Activated CD8-positive, alpha-beta memory T cell treated with anti-CD3 and anti-CD28 coated beads, Interleukin-2, amount 10 ng/mL, durations not matched to agents 7 days and 5 days (primary cell): ENCODE measurements at regions not wholly inside any gene's neighbourhood (a gene's known extent, or its start where the extent isn't known, plus 50 kb on each side); places are given as distances from the start of the nearest gene placed in this dataset.
"Not testable (repeated sequence)": the region's sequence is repeated elsewhere in the genome, so short reads cannot be mapped to it uniquely, and the experiment has no call there.

ENCODE experiments used
- ATAC-seq: fragments of 150-1000 bp; cut with Tn5 transposase; one replicate; pipeline ENCODE4 v1.10.0; 2021; ENCODE audit warnings: moderate library complexity
- CTCF ChIA-PET: fragments of 350-600 bp; sonication (Branson Sonifier 250); formaldehyde crosslinking; loops from one replicate; lab custom pipeline; 2021; ENCODE audit warnings: antibody characterized with exemption; lab: Charles Lee
- DNase-seq: peaks from one replicate; pipeline ENCODE4 v3.0.0-alpha.2; 2020
- H3K27ac Mint-ChIP-seq: one replicate; pipeline ENCODE4 v1.8.0; 2021; ENCODE audit warnings: mild to moderate bottlenecking, mixed read lengths
- H3K27me3 Mint-ChIP-seq: one replicate; pipeline ENCODE4 v1.8.0; 2021; ENCODE audit warnings: mixed read lengths
- H3K36me3 Mint-ChIP-seq: one replicate; pipeline ENCODE4 v1.8.0; 2021; ENCODE audit warnings: mild to moderate bottlenecking, mixed read lengths
- H3K4me1 Mint-ChIP-seq: one replicate; pipeline ENCODE4 v1.8.0; 2021; ENCODE audit warnings: mixed read lengths
- H3K4me3 Mint-ChIP-seq: one replicate; pipeline ENCODE4 v1.8.0; 2021; ENCODE audit warnings: mild to moderate bottlenecking, moderate library complexity, mixed read lengths
- H3K9me3 Mint-ChIP-seq: one replicate; pipeline ENCODE4 v1.8.0; 2022; ENCODE audit warnings: low read depth, mixed read lengths

DNA sequence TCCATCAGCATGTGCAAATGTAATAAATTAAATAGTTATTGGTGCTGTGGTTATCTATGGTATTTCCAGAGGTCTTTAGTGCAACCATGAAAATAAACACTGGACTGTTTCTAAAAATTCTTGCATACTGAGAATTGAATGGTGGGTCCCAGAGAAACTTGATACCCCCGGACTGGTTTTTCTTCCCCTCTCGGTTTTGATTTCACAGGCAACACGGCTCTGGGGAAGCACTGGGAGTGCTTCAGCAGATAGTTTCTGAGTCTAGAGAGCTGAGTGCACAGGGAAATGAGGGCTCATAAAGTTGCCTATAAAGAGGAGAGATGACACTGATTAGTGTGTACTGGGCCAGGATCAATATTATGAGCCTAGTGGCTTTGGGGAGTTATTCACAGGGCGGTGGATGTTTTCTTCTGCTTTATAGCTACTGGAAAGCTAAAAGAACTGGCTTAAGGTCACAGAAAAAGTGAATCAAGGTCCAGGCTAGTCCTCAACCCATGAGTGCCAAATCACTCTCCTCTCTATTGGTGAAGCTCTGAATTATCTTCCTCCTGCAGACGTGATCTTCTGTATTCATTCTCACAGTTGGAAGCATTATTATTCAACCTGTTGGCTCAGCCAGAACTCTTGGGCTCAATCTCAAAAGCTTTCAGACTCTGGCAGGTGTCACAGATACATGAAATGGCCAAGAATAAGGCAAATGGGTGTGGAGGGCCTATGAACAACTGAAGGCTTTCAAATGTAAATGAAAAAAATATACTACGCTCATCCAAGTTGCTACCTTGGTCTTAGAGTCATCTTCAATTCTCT is 170.2 kb upstream of the HMHB1 start:
- DNase-seq (no peak), ATAC-seq (no peak)
- Mint-ChIP-seq H3K4me3 (no peak overlapping the region), H3K9me3 (no peaks in the 10 kb centered on the region), H3K36me3 (no peaks in the 10 kb centered on the region), H3K27me3 (no peaks in the 10 kb centered on the region), H3K4me1 (no peaks in the 10 kb centered on the region), H3K27ac (no peak overlapping the region)
- CTCF ChIA-PET = no interaction called here

DNA sequence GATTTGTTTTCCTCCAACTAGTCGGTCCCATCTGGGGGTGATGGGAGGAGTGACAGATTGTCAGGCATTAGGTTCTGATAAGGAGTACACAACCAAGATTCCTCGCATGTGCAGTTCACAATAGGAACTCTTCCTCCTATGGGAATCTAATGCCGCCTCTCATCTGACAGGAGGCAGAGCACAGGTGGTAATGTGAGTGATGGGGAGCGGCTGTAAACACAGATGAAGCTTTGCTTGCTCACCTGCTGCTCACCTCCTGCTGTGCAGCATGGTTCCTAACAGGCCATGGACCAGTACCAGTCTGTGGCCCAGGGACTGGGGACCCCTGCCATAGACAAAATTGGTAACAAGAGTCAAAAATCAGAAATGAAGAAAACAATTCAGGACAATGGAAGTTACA is 173.3 kb upstream of the HMHB1 start:
- peaks cover 3% of the 10 kb centered on the region for H3K36me3 Mint-ChIP-seq
- ATAC-seq = no peak
- H3K27me3 Mint-ChIP-seq = no peaks in the 10 kb centered on the region
- H3K4me1 Mint-ChIP-seq = no peaks in the 10 kb centered on the region
- CTCF ChIA-PET = no interaction called here
- H3K4me3 Mint-ChIP-seq = no peak overlapping the region
- H3K9me3 Mint-ChIP-seq = no peaks in the 10 kb centered on the region
- H3K27ac Mint-ChIP-seq = no peak overlapping the region
- no peak for DNase-seq

DNA sequence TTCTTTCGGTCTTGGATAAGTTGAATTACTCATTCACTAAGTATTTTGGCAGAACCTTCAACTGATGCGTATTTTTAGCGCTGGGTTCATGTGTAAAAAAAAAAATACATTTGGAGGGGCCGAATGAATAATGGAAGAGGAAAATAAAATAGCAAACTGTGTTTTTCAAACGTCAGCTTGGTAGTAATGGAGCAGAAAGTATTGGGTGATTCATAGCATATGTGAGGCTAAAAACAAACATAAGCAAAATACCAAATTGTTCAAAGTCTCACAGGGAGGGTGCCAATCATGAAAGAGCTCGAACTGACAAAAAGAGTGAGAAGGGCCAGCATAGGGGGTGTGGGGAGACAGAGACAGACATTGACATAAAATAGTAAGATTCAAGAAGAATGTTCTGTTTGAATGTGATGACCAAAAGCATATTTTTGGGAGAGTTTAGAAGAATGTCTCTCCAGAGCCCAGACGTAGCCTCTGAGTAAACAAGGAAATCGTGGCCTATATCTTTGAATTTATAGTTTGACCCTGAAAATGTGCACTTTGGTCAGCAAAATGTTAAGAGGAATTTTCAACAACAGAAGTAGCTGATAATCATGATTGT is 174.9 kb upstream of the HMHB1 start:
- DNase-seq (no peak), ATAC-seq (no peak)
- H3K4me1 Mint-ChIP-seq = no peaks in the 10 kb centered on the region
- no peaks in the 10 kb centered on the region for H3K27me3 Mint-ChIP-seq
- no peak overlapping the region for H3K27ac Mint-ChIP-seq
- peaks cover 3% of the 10 kb centered on the region for H3K36me3 Mint-ChIP-seq
- H3K4me3 Mint-ChIP-seq = no peak overlapping the region
- H3K9me3 Mint-ChIP-seq = no peaks in the 10 kb centered on the region
- CTCF ChIA-PET = interaction anchor here (1.0 kb wide), 1 partner anchor 24 kb away, joined by 3 read pairs; no protein-coding TSS in a partner anchor

DNA sequence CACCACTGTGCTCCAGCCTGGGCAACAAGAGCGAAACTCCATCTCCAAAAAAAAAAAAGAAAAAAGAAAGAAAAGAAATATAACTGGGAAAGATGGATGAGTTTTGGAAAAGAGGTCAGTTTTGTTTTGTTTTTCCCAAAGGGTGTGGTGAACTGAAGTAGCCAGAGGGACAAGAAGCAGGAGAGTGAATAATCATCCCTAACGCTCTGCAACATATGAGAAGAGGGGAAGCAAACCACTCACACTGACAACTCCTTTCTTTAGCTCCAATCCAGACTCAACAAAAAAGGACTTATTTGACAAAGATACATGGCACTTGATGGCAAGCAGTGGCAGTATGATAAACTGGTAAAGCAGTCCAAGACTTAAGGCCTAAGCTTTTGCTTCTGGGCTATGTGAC is 176.1 kb upstream of the HMHB1 start:
- H3K27me3 Mint-ChIP-seq = no peaks in the 10 kb centered on the region
- H3K4me1 Mint-ChIP-seq = no peaks in the 10 kb centered on the region
- ATAC-seq (no peak), DNase-seq (no peak)
- H3K36me3 Mint-ChIP-seq = peaks cover 3% of the 10 kb centered on the region
- H3K4me3 Mint-ChIP-seq = no peak overlapping the region
- CTCF ChIA-PET = no interaction called here
- no peaks in the 10 kb centered on the region for H3K9me3 Mint-ChIP-seq
- H3K27ac Mint-ChIP-seq = no peak overlapping the region

DNA sequence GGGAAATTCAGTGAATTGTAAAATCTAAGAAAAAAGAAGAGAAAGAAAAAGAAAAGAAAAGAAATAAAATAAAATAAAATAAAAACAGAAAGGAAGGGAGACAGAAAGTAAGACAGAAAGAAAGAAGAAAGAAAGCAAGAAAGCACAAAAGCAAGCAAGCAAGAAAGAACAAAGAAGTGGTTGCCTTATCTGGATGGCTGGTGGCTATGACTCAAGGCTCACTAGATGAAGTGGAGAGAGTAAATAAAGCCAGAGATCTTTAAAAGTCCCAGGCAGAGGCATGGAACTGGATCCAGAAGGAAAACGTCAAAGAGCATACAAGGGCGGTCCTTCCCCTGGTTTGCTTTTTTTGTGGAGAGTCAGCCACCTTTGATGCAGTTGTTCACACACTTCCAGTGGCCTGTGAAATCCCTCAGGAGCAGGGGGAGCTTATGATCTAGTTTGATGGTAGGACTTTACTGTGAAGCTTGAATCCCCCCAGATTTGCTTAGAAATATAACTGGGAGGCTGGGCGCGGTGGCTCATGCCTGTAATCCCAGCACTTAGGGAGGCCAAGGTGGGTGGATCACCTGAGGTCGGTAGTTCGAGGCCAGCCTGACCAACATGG is 176.7 kb upstream of the HMHB1 start:
- CTCF ChIA-PET = no interaction called here
- Mint-ChIP-seq H3K27ac (no peak overlapping the region), H3K27me3 (no peaks in the 10 kb centered on the region), H3K9me3 (no peaks in the 10 kb centered on the region), H3K4me1 (peaks cover 4% of the 10 kb centered on the region), H3K4me3 (no peak overlapping the region), H3K36me3 (peaks cover 3% of the 10 kb centered on the region)
- ATAC-seq = no peak
- DNase-seq = no peak

DNA sequence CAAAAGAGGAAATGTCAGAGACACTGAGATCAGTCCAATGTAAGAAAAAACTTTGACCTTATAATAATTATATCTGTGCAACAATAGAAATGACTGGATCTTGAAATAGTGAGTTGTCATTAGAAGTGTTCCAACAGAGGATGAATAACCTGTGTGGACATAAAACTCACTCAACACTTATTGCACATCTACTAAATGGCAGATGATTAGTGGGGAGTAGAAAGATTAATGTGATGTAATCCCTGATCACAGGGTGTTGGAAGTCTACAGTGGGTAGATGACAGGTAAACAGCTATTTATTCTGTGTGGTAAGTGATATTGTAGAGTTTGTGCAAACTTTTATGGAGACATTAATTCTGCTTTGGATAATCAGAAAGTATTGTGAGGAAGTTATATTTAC is 177.3 kb upstream of the HMHB1 start:
- no peak for DNase-seq
- no peak for ATAC-seq
- Mint-ChIP-seq H3K36me3 (peaks cover 3% of the 10 kb centered on the region), H3K27me3 (no peaks in the 10 kb centered on the region), H3K4me3 (no peak overlapping the region), H3K4me1 (peaks cover 9% of the 10 kb centered on the region), H3K27ac (no peak overlapping the region), H3K9me3 (no peaks in the 10 kb centered on the region)
- CTCF ChIA-PET = no interaction called here

DNA sequence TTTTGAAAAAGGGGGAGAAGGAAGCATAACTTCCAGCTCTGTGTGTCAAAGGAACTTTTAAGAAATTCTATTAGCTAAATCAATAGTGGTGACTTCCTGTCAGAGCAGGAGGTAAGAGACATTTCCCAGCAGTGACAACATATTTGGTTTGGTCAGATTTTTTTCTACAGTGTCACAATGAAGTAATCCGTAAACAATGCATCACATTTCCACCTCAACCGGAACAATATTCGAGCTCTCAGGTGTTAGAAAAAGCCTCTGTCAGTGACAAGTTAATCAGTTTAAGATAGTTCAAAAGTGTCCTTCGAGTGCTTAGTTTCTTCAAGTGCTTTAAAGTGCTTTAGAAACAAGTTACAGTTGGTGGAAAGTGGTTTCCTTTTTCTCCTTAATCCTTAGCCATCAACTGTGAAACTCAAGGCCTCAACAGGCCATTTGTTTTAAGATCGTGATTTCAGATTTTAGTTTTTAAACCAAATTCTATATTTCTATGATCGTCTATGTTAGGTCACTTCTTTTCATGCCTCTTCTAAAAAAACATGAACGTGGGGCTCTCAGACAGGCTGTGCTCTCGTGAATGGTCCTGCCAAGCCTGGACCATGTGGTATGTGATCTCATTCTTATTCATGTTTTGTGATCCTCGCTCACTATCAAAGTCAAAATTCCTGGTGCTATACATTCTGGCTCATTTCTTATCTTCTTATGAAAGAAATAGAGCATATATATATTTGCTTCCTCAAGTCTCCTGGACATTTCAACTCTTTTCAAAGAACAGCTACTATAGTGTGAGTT is 181.9 kb upstream of the HMHB1 start:
- CTCF ChIA-PET = interaction anchor here (1.4 kb wide), 1 partner anchor 11 kb away, joined by 3 read pairs; no protein-coding TSS in a partner anchor
- peaks cover 11% of the 10 kb centered on the region for H3K4me1 Mint-ChIP-seq

DNA sequence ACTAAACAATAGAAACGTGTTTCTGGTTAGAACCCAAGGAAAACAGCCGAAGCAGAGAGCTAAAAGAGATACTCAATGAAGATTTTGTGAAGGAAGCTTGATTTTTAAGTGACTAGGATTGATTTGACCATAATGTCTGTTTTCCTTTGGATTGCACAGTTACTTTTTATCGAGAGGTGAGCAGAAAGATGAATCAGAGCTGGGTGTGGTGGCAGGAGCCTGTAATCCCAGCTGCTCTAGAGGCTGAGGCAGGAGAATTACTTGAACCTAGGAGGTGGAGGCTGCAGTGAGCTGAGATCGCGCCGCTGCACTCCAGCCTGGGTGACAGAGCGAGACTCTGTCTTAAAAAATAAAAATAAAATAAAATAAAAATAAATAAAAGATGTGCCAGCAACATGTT is 186.9 kb upstream of the HMHB1 start:
- H3K9me3 Mint-ChIP-seq, CTCF ChIA-PET, H3K27ac Mint-ChIP-seq, ATAC-seq, H3K4me1 Mint-ChIP-seq, H3K4me3 Mint-ChIP-seq, H3K27me3 Mint-ChIP-seq, DNase-seq: not testable (repeated sequence)
- peaks cover 18% of the 10 kb centered on the region for H3K36me3 Mint-ChIP-seq

More for the DNA sequence above, 181.9 kb upstream of the HMHB1 start:
- ATAC-seq = no peak
- Mint-ChIP-seq H3K36me3 (peaks cover 17% of the 10 kb centered on the region), H3K27ac (no peak overlapping the region), H3K4me3 (no peak overlapping the region), H3K27me3 (no peaks in the 10 kb centered on the region), H3K9me3 (no peaks in the 10 kb centered on the region)
- DNase-seq = no peak

DNA sequence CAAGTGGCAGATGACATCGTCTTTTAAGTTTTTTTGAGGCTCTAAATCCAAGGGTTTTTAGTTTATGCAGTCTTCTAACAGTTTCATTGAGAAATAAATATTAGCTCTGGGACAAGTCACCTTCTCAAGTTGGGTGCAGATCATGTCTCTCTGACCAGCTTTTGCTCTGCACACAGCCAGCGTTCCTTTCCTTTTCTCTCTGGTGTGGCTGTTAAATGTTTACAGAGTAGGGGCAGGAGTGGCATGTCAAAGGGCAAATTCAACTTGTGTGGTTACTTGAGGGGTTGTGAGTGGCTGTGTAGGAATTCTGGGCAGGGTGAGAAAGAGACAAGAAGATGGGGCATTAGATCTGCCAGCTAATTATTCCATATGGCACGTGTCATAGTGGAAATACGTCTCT is 187.5 kb upstream of the HMHB1 start:
- DNase-seq (no peak), ATAC-seq (no peak)
- Mint-ChIP-seq H3K9me3 (peaks cover 3% of the 10 kb centered on the region), H3K4me3 (no peak overlapping the region), H3K36me3 (peaks cover 18% of the 10 kb centered on the region), H3K27ac (no peak overlapping the region), H3K27me3 (peaks cover 3% of the 10 kb centered on the region), H3K4me1 (peaks cover under 1% of the 10 kb centered on the region)
- CTCF ChIA-PET = no interaction called here

DNA sequence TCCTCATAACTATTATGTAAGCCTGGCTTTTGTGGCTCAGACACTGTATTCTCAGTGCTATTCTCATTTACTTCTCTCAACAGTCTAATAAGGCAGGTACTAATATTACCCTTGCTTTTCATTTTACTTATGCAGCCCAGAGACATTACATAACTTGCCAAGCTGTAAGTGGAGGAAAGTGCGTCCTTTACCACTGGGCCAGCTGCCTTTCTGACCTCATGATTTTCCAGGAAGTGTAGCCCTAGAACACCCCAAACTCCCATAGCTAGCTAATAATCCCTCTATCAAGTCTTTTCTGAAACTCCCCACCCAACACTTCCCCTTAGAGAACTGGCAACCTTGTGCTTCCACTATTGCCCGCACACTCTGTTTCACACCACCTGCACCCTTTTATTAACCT is 192.9 kb upstream of the HMHB1 start:
- no peak overlapping the region for H3K27ac Mint-ChIP-seq
- no peak overlapping the region for H3K4me3 Mint-ChIP-seq
- H3K36me3 Mint-ChIP-seq = peaks cover 10% of the 10 kb centered on the region
- H3K9me3 Mint-ChIP-seq = peaks cover 3% of the 10 kb centered on the region
- peaks cover 2% of the 10 kb centered on the region for H3K4me1 Mint-ChIP-seq
- no peak for ATAC-seq
- peaks cover 7% of the 10 kb centered on the region for H3K27me3 Mint-ChIP-seq
- no peak for DNase-seq
- CTCF ChIA-PET = interaction anchor here (1.1 kb wide), 1 partner anchor 10 kb away, joined by 3 read pairs; no protein-coding TSS in a partner anchor

DNA sequence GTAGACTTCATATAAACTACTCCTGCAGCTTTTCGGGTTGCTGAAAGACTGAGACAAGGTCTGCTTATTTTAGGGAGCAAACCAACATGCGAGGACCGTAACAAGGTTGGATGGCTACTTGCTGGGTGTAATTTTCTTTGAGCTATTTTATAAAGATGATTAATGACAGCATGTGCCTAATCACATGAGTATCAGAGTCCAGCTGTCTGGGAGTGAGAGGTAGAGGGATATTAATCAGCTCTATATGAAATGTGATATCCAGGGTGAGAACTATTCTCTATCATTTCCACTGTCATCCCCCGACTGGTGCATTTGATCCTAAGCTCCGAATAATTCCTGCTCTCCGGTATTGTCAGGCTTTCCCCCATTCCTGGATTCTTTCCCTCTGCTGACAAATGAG is 193.8 kb upstream of the HMHB1 start:
- Mint-ChIP-seq H3K27ac (no peak overlapping the region), H3K4me3 (no peak overlapping the region), H3K27me3 (peaks cover 7% of the 10 kb centered on the region), H3K4me1 (peaks cover 7% of the 10 kb centered on the region), H3K36me3 (peaks cover 13% of the 10 kb centered on the region), H3K9me3 (peaks cover 3% of the 10 kb centered on the region)
- DNase-seq (no peak), ATAC-seq (no peak)
- CTCF ChIA-PET = interaction anchor here (0.8 to 1.1 kb wide), 2 partner anchors 11 to 13 kb away, joined by 3 read pairs; no protein-coding TSS in a partner anchor

DNA sequence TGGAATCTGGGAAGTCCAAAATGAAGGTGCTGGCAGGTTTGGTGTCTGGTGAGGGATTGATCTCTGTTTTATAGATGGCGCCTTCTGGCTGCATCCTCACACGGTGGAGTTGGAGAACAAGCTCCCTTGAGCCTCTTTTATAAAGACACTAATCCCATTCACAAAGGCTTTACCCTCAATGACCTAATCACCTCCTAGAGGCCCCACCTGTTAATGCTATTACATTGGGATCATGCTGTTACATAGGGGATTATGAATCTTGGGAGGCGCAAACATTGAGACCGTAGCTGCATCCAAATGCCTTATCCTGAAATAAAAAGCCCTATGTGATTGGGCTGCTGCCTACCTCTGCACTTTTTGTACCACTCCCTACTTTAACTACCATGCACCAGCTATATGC is 197.1 kb upstream of the HMHB1 start:
- DNase-seq = no peak
- H3K4me1 Mint-ChIP-seq = peaks cover 12% of the 10 kb centered on the region
- ATAC-seq = no peak
- no peak overlapping the region for H3K27ac Mint-ChIP-seq
- H3K4me3 Mint-ChIP-seq = no peak overlapping the region
- H3K9me3 Mint-ChIP-seq = peaks cover 3% of the 10 kb centered on the region
- CTCF ChIA-PET = interaction anchor here (0.6 to 1.3 kb wide), 2 partner anchors 79 to 175 kb away, joined by 4 read pairs; no protein-coding TSS in a partner anchor
- peaks cover 27% of the 10 kb centered on the region for H3K36me3 Mint-ChIP-seq
- peaks cover 4% of the 10 kb centered on the region for H3K27me3 Mint-ChIP-seq

DNA sequence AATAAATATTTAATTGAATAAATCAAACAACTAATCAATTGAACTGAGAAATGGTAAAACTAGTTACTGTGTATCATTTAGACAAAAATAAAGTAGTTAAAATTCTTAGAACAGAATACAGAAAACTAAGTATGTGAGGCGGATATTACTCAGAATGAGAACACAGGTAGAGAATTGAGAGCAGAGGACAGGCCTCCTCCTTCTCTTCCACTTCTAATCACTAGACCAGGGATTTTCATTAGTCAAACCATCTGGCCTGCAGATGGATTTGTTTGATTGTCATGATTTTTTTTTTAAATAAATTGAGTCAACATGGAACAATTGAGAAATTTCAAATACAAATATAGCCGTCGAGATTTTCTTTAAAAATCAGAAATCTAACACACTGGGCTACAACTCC is 198.6 kb upstream of the HMHB1 start:
- peaks cover 42% of the 10 kb centered on the region for H3K36me3 Mint-ChIP-seq
- H3K9me3 Mint-ChIP-seq = peaks cover 4% of the 10 kb centered on the region
- CTCF ChIA-PET = no interaction called here
- H3K27ac Mint-ChIP-seq = no peak overlapping the region
- H3K27me3 Mint-ChIP-seq = peaks cover 4% of the 10 kb centered on the region
- no peak for ATAC-seq
- DNase-seq = no peak
- H3K4me1 Mint-ChIP-seq = peaks cover 12% of the 10 kb centered on the region
- no peak overlapping the region for H3K4me3 Mint-ChIP-seq
